ENCODE measurements at regions not wholly inside any gene's neighbourhood (a gene's known extent, or its start where the extent isn't known, plus 50 kb on each side); places are given as distances from the start of the nearest gene placed in this dataset.

- TF ChIP-seq POLR2AphosphoS5 (IDR thresholded peaks at IDR 0.05; ENCODE audit: borderline replicate concordance, low read depth, low read length) (no peak), EZH2 (IDR thresholded peaks at IDR 0.05) (no peak), FOXP2 (optimal IDR thresholded peaks at IDR 0.05; ENCODE audit: control extremely low read depth, extremely low read length, insufficient read depth) (no peak)
These were observed 692.3 kb downstream of the RWDD3 start for GRCh38 chr1:95926331-95926730.

Data from SK-N-MC (cell line).